ENCODE measurements at regions not wholly inside any gene's neighbourhood (a gene's known extent, or its start where the extent isn't known, plus 50 kb on each side); places are given as distances from the start of the nearest gene placed in this dataset.

- TF ChIP-seq EZH2 (IDR thresholded peaks at IDR 0.05; ENCODE audit: low read length, missing control alignments) = no peak
- TF ChIP-seq, protein P1, sequence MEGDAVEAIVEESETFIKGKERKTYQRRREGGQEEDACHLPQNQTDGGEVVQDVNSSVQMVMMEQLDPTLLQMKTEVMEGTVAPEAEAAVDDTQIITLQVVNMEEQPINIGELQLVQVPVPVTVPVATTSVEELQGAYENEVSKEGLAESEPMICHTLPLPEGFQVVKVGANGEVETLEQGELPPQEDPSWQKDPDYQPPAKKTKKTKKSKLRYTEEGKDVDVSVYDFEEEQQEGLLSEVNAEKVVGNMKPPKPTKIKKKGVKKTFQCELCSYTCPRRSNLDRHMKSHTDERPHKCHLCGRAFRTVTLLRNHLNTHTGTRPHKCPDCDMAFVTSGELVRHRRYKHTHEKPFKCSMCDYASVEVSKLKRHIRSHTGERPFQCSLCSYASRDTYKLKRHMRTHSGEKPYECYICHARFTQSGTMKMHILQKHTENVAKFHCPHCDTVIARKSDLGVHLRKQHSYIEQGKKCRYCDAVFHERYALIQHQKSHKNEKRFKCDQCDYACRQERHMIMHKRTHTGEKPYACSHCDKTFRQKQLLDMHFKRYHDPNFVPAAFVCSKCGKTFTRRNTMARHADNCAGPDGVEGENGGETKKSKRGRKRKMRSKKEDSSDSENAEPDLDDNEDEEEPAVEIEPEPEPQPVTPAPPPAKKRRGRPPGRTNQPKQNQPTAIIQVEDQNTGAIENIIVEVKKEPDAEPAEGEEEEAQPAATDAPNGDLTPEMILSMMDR (conservative IDR thresholded peaks at IDR 0.05 in 1 of 2, IDR thresholded peaks at IDR 0.05 in 1 of 2; ENCODE audit: low read depth in 1 of 2, low read length in 2 of 2) = no peak
These were observed 538.6 kb downstream of the ANKRD50 start for GRCh38 chr4:124173912-124174311.

All from fibroblast of lung (primary cell).